ENCODE measurements at regions not wholly inside any gene's neighbourhood (a gene's known extent, or its start where the extent isn't known, plus 50 kb on each side); places are given as distances from the start of the nearest gene placed in this dataset.
A peak's percentile ranks its signal among the peaks of the same experiment; 100 is the strongest.

- in situ Hi-C loops (cut with HindIII; ENCODE audit: low sequenced_read_pairs): no loop called here
- TF ChIP-seq CTCF (IDR thresholded peaks at IDR 0.05; ENCODE audit: low read depth, low read length): no peak
Observed at GRCh38 chr6:67047996-67048395, 1341.0 kb upstream of the EYS start.

GRCh38 chr6:67045076-67045475 is 1338.0 kb upstream of the EYS start:
- H3K4me3 ChIP-seq (ENCODE audit: low read depth, low read length): no peak overlapping the region
- in situ Hi-C loops (cut with HindIII; ENCODE audit: low sequenced_read_pairs): no loop called here
- no peak for TF ChIP-seq CTCF (IDR thresholded peaks at IDR 0.05; ENCODE audit: low read depth, low read length)
- no peak for DNase-seq (ENCODE audit: low read depth, low spot score)

More at GRCh38 chr6:67047996-67048395, 1341.0 kb upstream of the EYS start:
- no peak overlapping the region for H3K4me3 ChIP-seq (ENCODE audit: low read depth, low read length)
- DNase-seq (ENCODE audit: low read depth, low spot score): no peak

DNA sequence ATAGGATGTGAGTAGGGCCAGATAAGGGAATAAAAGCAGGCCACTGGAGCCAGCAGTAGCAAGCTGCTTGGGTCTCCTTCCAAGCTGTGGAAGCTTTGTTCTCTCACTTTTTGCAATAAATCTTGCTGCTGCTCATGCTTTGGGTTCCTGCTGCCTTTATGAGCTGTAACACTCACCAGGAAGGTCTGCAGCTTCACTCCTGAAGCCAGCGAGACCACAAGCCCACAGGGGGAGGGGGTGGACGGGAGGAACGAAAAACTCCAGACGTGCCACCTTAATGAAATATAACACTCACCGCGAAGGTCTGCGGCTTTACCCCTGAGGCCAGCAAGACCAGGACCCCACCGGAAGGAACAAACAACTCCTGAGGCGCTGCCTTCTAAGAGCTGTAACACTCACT is 1324.4 kb upstream of the EYS start:
- TF ChIP-seq CTCF (IDR thresholded peaks at IDR 0.05; ENCODE audit: low read depth, low read length): no peak
- in situ Hi-C loops (cut with HindIII; ENCODE audit: low sequenced_read_pairs): no loop called here
- DNase-seq (ENCODE audit: low read depth, low spot score): no peak
- no peak overlapping the region for H3K4me3 ChIP-seq (ENCODE audit: low read depth, low read length)

DNA sequence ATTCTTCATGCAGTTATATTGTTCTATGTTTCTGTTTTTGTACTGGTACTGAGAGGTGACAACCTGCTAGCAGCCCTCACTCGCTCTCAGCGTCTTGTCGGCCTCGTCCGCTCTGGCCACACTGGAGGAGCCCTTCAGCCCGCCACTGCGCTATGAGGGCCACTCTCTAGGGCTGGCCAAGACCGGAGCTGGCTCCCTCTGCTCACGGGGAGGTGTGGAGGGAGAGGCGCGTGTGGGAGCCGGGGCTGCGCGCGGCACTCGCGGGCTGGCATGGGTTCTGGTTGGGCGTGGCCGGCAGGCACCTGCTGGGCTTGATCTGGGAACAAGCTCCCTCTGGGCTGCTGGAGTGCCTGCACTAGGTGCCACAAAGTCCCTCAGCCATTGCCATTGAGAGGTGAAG is 1323.8 kb upstream of the EYS start:
- no peak for DNase-seq (ENCODE audit: low read depth, low spot score)
- in situ Hi-C loops (cut with HindIII; ENCODE audit: low sequenced_read_pairs): no loop called here
- TF ChIP-seq CTCF (IDR thresholded peaks at IDR 0.05; ENCODE audit: low read depth, low read length): no peak
- H3K4me3 ChIP-seq (ENCODE audit: low read depth, low read length): no peak overlapping the region

GRCh38 chr6:67016921-67017460 is 1310.0 kb upstream of the EYS start:
- H3K4me3 ChIP-seq (ENCODE audit: low read depth, low read length): no peak overlapping the region
- in situ Hi-C loops (cut with HindIII; ENCODE audit: low sequenced_read_pairs): no loop called here
- DNase-seq (ENCODE audit: low read depth, low spot score): no peak
- no peak for TF ChIP-seq CTCF (IDR thresholded peaks at IDR 0.05; ENCODE audit: low read depth, low read length)

DNA sequence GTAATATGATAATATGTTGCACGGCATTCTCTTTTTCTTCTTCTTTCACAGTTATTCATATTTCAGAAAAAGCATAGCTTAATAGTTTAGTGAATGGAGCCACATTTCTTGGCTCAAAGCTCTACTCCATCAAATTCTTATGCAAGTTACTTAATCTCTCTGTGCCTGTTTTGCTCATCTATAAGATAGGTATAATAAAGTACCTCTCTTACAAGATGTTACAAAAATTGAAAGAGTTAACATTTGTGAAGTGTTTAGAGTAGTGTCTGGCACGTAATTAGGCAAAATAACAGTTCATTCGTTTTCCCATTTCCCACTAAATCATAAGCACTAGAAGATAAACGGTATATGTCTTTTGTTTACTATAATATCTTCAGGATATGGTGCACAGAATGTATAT is 1304.4 kb upstream of the EYS start:
- no peak for TF ChIP-seq CTCF (IDR thresholded peaks at IDR 0.05; ENCODE audit: low read depth, low read length)
- H3K4me3 ChIP-seq (ENCODE audit: low read depth, low read length): no peak overlapping the region
- DNase-seq (ENCODE audit: low read depth, low spot score): no peak
- in situ Hi-C loops (cut with HindIII; ENCODE audit: low sequenced_read_pairs): no loop called here

DNA sequence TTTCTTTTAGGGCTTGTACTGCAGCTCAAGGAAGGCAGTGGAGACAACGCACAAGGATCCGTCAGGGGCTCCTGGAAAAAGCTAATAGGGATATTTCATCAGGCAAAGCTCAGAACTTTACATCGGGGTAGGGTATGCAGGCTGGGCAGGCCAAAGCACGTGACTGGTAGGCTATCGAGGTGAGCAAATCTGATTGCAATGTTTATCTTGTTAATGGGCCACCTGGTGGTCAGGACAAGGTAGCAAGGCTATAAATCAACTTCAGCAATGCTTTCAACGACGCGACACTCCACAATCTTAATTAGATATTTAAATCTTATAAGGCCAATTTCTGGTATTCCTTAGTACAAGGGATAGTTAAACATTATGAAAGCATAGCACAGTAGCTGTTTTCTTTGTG is 1302.8 kb upstream of the EYS start:
- DNase-seq (ENCODE audit: low read depth, low spot score): no peak
- TF ChIP-seq CTCF (IDR thresholded peaks at IDR 0.05; ENCODE audit: low read depth, low read length): peak; percentile 13
- no peak overlapping the region for H3K4me3 ChIP-seq (ENCODE audit: low read depth, low read length)
- in situ Hi-C loops (cut with HindIII; ENCODE audit: low sequenced_read_pairs): no loop called here

Data from astrocyte of the spinal cord (primary cell).